OCI-LY3 (cell line): ENCODE measurements at regions not wholly inside any gene's neighbourhood (a gene's known extent, or its start where the extent isn't known, plus 50 kb on each side); places are given as distances from the start of the nearest gene placed in this dataset.

Source experiments
- EZH2phosphoT487 ChIP-seq: fragments of 200-600 bp; shearing (Covaris generic); IDR thresholded peaks from 2 replicates; pipeline ENCODE4 v1.6.1; 2018; ENCODE audit warnings: antibody characterized with exemption, mixed run types, low read depth
- TF ChIP-seq, protein P1 (sequence below): fragments of 200-600, 300-600 bp; sonication (generic); IDR thresholded peaks from 2 replicates; pipeline ENCODE4 v1.5.1; 2014; ENCODE audit warnings: antibody characterized with exemption, low read length, low read depth

DNA sequence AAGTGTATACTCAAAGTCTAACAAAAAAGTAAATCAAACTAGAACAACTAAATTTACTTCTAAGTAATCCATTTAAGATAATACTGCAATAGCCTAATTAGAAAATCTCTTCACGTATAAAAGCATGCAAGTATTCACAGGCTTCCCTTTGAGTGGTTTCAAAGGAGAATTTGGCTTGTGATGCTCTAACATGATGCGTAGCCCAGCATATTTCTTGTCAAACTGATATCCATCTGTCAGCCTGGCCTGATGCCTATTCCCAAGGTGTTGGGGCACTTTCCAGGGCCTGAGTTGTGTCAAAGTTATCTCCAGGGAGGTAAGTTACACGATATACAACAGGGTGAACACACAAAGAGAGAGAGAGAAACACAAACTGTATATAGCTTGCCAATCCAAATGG lies 287.0 kb upstream of the MAGEB18 start:
- TF ChIP-seq, protein P1, sequence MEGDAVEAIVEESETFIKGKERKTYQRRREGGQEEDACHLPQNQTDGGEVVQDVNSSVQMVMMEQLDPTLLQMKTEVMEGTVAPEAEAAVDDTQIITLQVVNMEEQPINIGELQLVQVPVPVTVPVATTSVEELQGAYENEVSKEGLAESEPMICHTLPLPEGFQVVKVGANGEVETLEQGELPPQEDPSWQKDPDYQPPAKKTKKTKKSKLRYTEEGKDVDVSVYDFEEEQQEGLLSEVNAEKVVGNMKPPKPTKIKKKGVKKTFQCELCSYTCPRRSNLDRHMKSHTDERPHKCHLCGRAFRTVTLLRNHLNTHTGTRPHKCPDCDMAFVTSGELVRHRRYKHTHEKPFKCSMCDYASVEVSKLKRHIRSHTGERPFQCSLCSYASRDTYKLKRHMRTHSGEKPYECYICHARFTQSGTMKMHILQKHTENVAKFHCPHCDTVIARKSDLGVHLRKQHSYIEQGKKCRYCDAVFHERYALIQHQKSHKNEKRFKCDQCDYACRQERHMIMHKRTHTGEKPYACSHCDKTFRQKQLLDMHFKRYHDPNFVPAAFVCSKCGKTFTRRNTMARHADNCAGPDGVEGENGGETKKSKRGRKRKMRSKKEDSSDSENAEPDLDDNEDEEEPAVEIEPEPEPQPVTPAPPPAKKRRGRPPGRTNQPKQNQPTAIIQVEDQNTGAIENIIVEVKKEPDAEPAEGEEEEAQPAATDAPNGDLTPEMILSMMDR = no peak
- TF ChIP-seq EZH2phosphoT487 = no peak
